ENCODE measurements at regions not wholly inside any gene's neighbourhood (a gene's known extent, or its start where the extent isn't known, plus 50 kb on each side); places are given as distances from the start of the nearest gene placed in this dataset.

DNA sequence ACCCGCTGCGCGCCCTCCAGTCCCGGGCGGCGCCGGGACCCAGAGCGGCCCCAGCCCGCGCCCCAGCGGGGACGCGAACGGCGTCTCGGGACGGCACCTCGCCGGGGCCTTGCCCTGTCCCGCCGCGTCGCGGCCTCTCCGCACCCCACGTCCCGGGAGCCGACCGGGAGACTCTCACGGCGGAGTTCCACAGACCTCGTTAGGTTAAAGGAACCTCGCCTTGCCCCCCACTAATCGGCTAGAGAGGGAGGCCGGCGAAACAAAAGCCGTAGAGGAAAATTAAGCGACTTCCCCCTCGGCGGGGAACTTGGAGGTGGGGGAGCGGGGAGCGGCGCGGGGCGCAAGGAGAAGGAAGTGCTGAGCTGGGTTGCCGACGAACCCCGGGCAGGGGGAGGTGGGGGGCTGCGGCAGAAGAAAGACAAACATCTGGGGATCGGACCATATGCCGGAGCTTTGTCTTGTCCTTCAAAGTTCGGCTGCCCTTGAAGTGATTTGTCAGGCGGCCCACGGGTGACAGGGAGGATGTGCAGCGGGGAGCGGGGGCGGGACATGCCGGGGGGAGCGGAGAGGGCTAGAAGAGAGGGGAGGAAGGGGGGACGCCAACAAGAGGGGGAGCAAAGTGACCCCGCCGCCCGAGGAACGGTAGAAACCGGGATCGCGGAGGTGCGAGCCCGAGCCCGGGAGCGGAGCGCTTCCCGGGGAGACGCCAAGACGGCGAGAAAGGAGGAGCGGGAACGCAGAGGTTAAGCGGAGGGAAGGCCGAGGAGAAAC, 120.0 kb upstream of the RRP15 start:
- DNase-seq (ENCODE audit: extremely low read depth in 1 of 4, low spot score in 3 of 4) (no peak), ATAC-seq (peak; percentile 29; the same call in 1 of the 3 replicates)
- intact Hi-C loops (cut with micrococcal nuclease) = no loop called here
- TF ChIP-seq ETV6 (IDR thresholded peaks at IDR 0.05; ENCODE audit: borderline replicate concordance in 1 of 2, low read depth in 2 of 2, low read length in 1 of 2) = no peak
- no peak for TF ChIP-seq ETV6 (CRISPR knock-in tag; IDR thresholded peaks at IDR 0.05; ENCODE audit: borderline replicate concordance)
- TF ChIP-seq, protein P1, sequence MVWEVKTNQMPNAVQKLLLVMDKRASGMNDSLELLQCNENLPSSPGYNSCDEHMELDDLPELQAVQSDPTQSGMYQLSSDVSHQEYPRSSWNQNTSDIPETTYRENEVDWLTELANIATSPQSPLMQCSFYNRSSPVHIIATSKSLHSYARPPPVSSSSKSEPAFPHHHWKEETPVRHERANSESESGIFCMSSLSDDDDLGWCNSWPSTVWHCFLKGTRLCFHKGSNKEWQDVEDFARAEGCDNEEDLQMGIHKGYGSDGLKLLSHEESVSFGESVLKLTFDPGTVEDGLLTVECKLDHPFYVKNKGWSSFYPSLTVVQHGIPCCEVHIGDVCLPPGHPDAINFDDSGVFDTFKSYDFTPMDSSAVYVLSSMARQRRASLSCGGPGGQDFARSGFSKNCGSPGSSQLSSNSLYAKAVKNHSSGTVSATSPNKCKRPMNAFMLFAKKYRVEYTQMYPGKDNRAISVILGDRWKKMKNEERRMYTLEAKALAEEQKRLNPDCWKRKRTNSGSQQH (CRISPR knock-in tag; IDR thresholded peaks at IDR 0.05) = no peak
- TF ChIP-seq, protein P2, sequence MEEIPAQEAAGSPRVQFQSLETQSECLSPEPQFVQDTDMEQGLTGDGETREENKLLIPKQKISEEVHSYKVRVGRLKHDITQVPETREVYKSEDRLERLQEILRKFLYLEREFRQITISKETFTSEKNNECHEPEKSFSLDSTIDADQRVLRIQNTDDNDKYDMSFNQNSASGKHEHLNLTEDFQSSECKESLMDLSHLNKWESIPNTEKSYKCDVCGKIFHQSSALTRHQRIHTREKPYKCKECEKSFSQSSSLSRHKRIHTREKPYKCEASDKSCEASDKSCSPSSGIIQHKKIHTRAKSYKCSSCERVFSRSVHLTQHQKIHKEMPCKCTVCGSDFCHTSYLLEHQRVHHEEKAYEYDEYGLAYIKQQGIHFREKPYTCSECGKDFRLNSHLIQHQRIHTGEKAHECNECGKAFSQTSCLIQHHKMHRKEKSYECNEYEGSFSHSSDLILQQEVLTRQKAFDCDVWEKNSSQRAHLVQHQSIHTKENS (CRISPR knock-in tag; IDR thresholded peaks at IDR 0.05) = no peak
- no peak for TF ChIP-seq CHD2 (IDR thresholded peaks at IDR 0.05; ENCODE audit: low read depth, low read length)
- TF ChIP-seq LCOR (CRISPR knock-in tag; IDR thresholded peaks at IDR 0.05) = no peak
- no peak for TF ChIP-seq DMBX1 (CRISPR knock-in tag; IDR thresholded peaks at IDR 0.05; ENCODE audit: borderline replicate concordance)
- TF ChIP-seq CHCHD3 (CRISPR knock-in tag; IDR thresholded peaks at IDR 0.05) = no peak
- no peak for TF ChIP-seq ZNF584 (CRISPR knock-in tag; IDR thresholded peaks at IDR 0.05; ENCODE audit: low read depth)
- TF ChIP-seq, protein P3, sequence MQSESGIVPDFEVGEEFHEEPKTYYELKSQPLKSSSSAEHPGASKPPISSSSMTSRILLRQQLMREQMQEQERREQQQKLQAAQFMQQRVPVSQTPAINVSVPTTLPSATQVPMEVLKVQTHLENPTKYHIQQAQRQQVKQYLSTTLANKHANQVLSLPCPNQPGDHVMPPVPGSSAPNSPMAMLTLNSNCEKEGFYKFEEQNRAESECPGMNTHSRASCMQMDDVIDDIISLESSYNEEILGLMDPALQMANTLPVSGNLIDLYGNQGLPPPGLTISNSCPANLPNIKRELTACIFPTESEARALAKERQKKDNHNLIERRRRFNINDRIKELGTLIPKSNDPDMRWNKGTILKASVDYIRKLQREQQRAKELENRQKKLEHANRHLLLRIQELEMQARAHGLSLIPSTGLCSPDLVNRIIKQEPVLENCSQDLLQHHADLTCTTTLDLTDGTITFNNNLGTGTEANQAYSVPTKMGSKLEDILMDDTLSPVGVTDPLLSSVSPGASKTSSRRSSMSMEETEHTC (IDR thresholded peaks at IDR 0.05) = no peak
- TF ChIP-seq, protein P4, sequence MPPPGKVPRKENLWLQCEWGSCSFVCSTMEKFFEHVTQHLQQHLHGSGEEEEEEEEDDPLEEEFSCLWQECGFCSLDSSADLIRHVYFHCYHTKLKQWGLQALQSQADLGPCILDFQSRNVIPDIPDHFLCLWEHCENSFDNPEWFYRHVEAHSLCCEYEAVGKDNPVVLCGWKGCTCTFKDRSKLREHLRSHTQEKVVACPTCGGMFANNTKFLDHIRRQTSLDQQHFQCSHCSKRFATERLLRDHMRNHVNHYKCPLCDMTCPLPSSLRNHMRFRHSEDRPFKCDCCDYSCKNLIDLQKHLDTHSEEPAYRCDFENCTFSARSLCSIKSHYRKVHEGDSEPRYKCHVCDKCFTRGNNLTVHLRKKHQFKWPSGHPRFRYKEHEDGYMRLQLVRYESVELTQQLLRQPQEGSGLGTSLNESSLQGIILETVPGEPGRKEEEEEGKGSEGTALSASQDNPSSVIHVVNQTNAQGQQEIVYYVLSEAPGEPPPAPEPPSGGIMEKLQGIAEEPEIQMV (tag; conservative IDR thresholded peaks at IDR 0.05; ENCODE audit: low read depth) = no peak
- TF ChIP-seq GATAD2B (IDR thresholded peaks at IDR 0.05; ENCODE audit: borderline replicate concordance) = no peak
- TF ChIP-seq, protein P5, sequence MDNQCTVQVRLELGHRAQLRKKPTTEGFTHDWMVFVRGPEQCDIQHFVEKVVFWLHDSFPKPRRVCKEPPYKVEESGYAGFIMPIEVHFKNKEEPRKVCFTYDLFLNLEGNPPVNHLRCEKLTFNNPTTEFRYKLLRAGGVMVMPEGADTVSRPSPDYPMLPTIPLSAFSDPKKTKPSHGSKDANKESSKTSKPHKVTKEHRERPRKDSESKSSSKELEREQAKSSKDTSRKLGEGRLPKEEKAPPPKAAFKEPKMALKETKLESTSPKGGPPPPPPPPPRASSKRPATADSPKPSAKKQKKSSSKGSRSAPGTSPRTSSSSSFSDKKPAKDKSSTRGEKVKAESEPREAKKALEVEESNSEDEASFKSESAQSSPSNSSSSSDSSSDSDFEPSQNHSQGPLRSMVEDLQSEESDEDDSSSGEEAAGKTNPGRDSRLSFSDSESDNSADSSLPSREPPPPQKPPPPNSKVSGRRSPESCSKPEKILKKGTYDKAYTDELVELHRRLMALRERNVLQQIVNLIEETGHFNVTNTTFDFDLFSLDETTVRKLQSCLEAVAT (IDR thresholded peaks at IDR 0.05) = no peak

More for the DNA sequence above, 120.0 kb upstream of the RRP15 start:
- FAIRE-seq = no peak
- no peak overlapping the region for H3K4me2 ChIP-seq (ENCODE audit: insufficient read depth, low read length)
- no peaks in the 10 kb centered on the region for H3K79me2 ChIP-seq (ENCODE audit: control insufficient read depth, insufficient read depth, low read length)
- no peak overlapping the region for H3K4me3 ChIP-seq
- no peaks in the 10 kb centered on the region for H3K36me3 ChIP-seq (ENCODE audit: control insufficient read depth, insufficient read depth, low read length)
- 0 out of 5 replicates have a peak, but pooled peaks cover 2 to 5% of the 10 kb centered on the region in 2 experiments for H3K27me3 ChIP-seq (ENCODE audit: control insufficient read depth in 2 of 2, insufficient read depth in 2 of 2, low read length in 2 of 2)
- H3K9ac ChIP-seq (ENCODE audit: insufficient read depth in 1 of 2, low read depth in 2 of 2, low read length in 2 of 2) = no peak overlapping the region
- CTCF ChIA-PET (ENCODE audit: low intra/inter-chr PET ratio) = no interaction called here
- H3K9me1 ChIP-seq (ENCODE audit: control insufficient read depth, insufficient read depth, low read length) = no peaks in the 10 kb centered on the region
- 6% methylated on average over 39 of the region's 80 CpGs for WGBS (ENCODE audit: insufficient coverage, low coverage, missing lambda C conversion rate)
- BruUV-seq (replicated peaks) = no TSS peak
- H3K27ac ChIP-seq (ENCODE audit: extremely low read depth, low read depth, low read length) = no peak overlapping the region
- in situ Hi-C loops (cut with MboI) = no loop called here
- H4K20me1 ChIP-seq (replicated peaks; ENCODE audit: control insufficient read depth, insufficient read depth, low read length) = no peaks in the 10 kb centered on the region
- no peaks in the 10 kb centered on the region for H3K9me3 ChIP-seq (replicated peaks; ENCODE audit: control insufficient read depth, insufficient read depth, low read depth, low read length)
- POLR2A ChIA-PET = no interaction called here
- peaks cover 0 to 3% of the 10 kb centered on the region in 2 experiments; a peak in 1 of 5 replicates for H3K4me1 ChIP-seq (replicated peaks in 1 of 2; ENCODE audit: control insufficient read depth in 2 of 2, insufficient read depth in 2 of 2, low read length in 2 of 2)
- H2AFZ ChIP-seq (ENCODE audit: low read depth, low read length) = no peak overlapping the region

Data from K562 (cell line).